ENCODE measurements at regions not wholly inside any gene's neighbourhood (a gene's known extent, or its start where the extent isn't known, plus 50 kb on each side); places are given as distances from the start of the nearest gene placed in this dataset.

DNA sequence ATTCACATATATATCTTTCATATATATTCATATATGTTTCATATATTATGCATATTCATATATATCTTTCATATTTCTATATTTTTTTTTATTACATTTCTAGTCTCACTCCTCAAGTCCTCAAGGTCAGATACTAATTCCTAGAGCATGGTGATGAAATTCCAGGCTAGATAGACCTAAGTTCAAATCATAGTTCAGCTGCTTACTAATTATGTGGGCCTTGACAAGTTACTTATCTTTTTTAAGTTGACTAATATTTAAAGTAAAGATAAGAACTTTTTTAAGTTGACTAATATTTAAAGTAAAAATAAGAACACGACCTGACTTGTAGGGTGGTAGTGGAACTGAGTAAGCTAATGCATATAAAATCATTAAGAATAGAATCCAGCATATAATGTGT is 495.6 kb upstream of the MAN1A1 start:
- H3K4me1 ChIP-seq, result no peaks in the 10 kb centered on the region
- H3K27ac ChIP-seq, result no peak overlapping the region
- peaks cover 8% of the 10 kb centered on the region for H3K9me3 ChIP-seq
- ATAC-seq (no peak), DNase-seq (no peak)
- no peaks in the 10 kb centered on the region for H3K27me3 ChIP-seq (ENCODE audit: low read depth)
- no peaks in the 10 kb centered on the region for H3K36me3 ChIP-seq
- H3K4me3 ChIP-seq, result no peak overlapping the region
- TF ChIP-seq, protein P1, sequence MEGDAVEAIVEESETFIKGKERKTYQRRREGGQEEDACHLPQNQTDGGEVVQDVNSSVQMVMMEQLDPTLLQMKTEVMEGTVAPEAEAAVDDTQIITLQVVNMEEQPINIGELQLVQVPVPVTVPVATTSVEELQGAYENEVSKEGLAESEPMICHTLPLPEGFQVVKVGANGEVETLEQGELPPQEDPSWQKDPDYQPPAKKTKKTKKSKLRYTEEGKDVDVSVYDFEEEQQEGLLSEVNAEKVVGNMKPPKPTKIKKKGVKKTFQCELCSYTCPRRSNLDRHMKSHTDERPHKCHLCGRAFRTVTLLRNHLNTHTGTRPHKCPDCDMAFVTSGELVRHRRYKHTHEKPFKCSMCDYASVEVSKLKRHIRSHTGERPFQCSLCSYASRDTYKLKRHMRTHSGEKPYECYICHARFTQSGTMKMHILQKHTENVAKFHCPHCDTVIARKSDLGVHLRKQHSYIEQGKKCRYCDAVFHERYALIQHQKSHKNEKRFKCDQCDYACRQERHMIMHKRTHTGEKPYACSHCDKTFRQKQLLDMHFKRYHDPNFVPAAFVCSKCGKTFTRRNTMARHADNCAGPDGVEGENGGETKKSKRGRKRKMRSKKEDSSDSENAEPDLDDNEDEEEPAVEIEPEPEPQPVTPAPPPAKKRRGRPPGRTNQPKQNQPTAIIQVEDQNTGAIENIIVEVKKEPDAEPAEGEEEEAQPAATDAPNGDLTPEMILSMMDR (IDR thresholded peaks at IDR 0.05), result no peak
- intact Hi-C loops (cut with DNase I), result no loop called here

DNA sequence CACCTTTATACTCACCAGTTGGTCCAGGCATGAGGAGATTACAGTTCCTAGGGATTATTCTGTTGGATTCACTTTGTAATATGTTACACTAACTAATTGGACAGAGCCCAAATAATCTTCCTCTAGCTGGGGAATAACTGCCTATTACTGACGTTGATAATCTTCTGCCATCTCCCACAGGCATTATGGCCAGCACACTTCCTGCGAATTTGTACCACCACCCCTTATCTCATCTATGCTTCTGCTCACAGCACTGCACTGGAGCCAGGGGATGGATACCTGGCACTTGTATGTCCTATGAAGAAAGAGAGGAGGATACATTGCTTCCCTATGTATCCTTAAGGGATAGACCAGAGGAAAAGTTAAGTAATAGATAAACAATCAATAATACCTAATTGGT is 494.8 kb upstream of the MAN1A1 start:
- intact Hi-C loops (cut with DNase I), result no loop called here
- no peak for DNase-seq
- H3K27me3 ChIP-seq (ENCODE audit: low read depth), result no peaks in the 10 kb centered on the region
- H3K4me3 ChIP-seq, result no peak overlapping the region
- TF ChIP-seq, protein P1 (IDR thresholded peaks at IDR 0.05), result no peak
- H3K9me3 ChIP-seq, result peaks cover 8% of the 10 kb centered on the region
- no peak overlapping the region for H3K27ac ChIP-seq
- ATAC-seq, result no peak
- no peaks in the 10 kb centered on the region for H3K4me1 ChIP-seq
- H3K36me3 ChIP-seq, result no peaks in the 10 kb centered on the region

DNA sequence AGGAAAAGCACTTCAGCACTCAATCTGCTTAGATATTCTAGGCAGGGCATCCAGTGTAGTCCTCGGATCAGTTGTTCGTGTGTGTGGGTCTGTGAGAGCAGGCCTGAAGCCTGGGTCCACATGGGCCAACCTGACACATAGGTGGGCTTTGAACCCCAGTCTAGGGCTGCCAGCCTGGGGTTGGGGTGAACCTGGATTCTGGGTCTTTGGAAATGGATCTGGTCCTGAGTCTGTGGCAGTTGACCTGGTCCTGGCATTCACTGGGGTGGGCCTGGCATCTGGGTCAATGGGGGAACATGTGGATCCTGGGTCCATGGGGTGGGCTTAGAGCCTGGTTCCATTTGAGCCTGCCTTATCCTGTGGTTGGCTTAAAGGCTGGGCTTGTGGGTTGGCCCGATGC is 492.6 kb upstream of the MAN1A1 start:
- Histone ChIP-seq H3K27me3 (ENCODE audit: low read depth) (no peaks in the 10 kb centered on the region), H3K27ac (no peak overlapping the region), H3K9me3 (peaks cover 8% of the 10 kb centered on the region), H3K36me3 (no peaks in the 10 kb centered on the region), H3K4me3 (no peak overlapping the region), H3K4me1 (no peaks in the 10 kb centered on the region)
- TF ChIP-seq, protein P1 (IDR thresholded peaks at IDR 0.05), result no peak
- ATAC-seq (no peak), DNase-seq (no peak)
- intact Hi-C loops (cut with DNase I), result no loop called here

DNA sequence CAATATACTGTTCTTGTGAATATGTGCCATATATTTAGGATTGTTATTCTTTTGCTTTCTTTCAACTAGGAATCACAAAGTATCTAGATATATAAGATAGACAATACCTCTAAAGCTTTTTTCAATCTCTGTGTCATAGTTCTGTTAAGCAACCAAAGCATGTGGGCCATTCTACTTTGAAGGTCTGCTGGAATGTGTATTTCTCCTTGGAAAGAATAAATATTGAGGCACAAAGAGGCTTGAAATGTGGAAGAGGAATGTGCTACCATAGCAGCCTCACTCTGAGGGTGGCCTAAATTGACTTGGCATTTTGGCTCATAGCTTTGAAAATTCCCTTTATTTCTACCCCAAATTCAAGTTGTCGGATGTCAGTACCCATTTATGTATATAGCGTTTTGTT is 488.5 kb upstream of the MAN1A1 start:
- H3K27ac ChIP-seq, result no peak overlapping the region
- no peak overlapping the region for H3K4me3 ChIP-seq
- H3K27me3 ChIP-seq (ENCODE audit: low read depth), result no peaks in the 10 kb centered on the region
- no peaks in the 10 kb centered on the region for H3K36me3 ChIP-seq
- no peak for ATAC-seq
- TF ChIP-seq, protein P1 (IDR thresholded peaks at IDR 0.05), result no peak
- no peaks in the 10 kb centered on the region for H3K4me1 ChIP-seq
- no peak for DNase-seq
- peaks cover 8% of the 10 kb centered on the region for H3K9me3 ChIP-seq
- intact Hi-C loops (cut with DNase I), result no loop called here

DNA sequence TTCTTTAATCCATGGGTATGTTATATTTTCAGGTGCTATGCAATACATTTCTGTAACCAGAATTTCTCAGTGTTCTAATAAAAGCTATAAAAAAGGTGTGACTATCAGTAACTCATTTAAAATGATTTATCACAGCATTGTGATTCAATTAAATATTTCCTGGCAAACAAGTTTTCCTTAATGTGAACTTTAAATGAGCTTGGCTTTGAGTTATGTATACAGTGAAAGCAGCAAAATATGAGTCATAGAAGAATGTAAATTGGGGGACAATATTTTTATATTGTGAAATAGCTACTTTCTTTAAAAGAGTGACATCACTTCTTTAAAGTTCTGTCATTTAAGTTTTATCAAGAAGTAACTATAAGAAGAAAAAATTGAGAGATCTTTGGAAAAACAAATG is 484.9 kb upstream of the MAN1A1 start:
- ATAC-seq (no peak), DNase-seq (no peak)
- intact Hi-C loops (cut with DNase I), result no loop called here
- H3K9me3 ChIP-seq, result no peaks in the 10 kb centered on the region
- H3K4me1 ChIP-seq, result no peaks in the 10 kb centered on the region
- H3K27ac ChIP-seq, result no peak overlapping the region
- TF ChIP-seq, protein P1 (IDR thresholded peaks at IDR 0.05), result no peak
- no peaks in the 10 kb centered on the region for H3K36me3 ChIP-seq
- H3K4me3 ChIP-seq, result no peak overlapping the region
- H3K27me3 ChIP-seq (ENCODE audit: low read depth), result no peaks in the 10 kb centered on the region

DNA sequence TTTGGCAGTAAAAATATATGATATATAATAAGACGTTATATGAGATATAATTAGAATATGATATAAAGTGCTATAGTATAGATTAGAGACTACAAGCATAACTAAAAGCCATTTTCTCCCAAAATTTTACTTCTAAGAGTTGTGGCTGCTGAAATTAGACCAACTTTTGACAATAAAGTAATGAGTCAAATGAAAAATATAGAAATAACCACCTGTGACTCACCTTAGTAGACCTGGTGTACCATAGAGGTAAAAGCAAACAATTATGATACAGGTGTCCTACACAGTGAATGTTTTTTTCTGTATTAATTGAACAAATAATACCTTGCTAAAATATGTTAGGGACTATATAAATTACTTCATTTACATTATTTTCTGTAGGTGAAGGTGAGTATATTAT is 482.9 kb upstream of the MAN1A1 start:
- ATAC-seq (no peak), DNase-seq (no peak)
- Histone ChIP-seq H3K27me3 (ENCODE audit: low read depth) (no peaks in the 10 kb centered on the region), H3K27ac (no peak overlapping the region), H3K4me1 (no peaks in the 10 kb centered on the region), H3K36me3 (no peaks in the 10 kb centered on the region), H3K9me3 (no peaks in the 10 kb centered on the region), H3K4me3 (no peak overlapping the region)
- TF ChIP-seq, protein P1 (IDR thresholded peaks at IDR 0.05), result no peak
- intact Hi-C loops (cut with DNase I), result no loop called here

Data from lower lobe of right lung (tissue), 2 donors.